ENCODE measurements at regions not wholly inside any gene's neighbourhood (a gene's known extent, or its start where the extent isn't known, plus 50 kb on each side); places are given as distances from the start of the nearest gene placed in this dataset.

DNA sequence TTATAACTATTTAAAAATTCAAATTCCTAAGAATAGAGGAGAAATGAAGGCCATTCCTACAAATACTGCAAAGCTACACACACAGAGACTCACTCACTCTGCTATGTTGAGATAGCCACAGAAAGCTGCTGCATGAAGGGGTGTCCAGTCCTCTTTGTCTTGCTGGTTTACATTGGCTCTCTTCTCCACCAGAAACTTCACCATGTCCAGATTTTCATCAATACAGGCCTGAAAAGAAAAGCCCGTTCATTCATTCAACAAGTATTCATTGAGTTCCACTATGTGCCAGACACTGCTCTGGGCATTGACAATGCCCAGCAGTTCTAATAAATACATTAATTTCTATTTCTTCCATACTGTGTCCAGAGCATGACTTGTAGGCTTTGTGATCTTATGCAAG is 732.3 kb downstream of the CDY1 start (continued):
- TF ChIP-seq, protein P1, sequence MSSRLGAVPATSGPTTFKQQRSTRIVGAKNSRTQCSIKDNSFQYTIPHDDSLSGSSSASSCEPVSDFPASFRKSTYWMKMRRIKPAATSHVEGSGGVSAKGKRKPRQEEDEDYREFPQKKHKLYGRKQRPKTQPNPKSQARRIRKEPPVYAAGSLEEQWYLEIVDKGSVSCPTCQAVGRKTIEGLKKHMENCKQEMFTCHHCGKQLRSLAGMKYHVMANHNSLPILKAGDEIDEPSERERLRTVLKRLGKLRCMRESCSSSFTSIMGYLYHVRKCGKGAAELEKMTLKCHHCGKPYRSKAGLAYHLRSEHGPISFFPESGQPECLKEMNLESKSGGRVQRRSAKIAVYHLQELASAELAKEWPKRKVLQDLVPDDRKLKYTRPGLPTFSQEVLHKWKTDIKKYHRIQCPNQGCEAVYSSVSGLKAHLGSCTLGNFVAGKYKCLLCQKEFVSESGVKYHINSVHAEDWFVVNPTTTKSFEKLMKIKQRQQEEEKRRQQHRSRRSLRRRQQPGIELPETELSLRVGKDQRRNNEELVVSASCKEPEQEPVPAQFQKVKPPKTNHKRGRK (tag; IDR thresholded peaks at IDR 0.05) = no peak
- TF ChIP-seq SAFB (IDR thresholded peaks at IDR 0.05; ENCODE audit: borderline replicate concordance, low read depth, low read length) (no peak), SMARCE1 (IDR thresholded peaks at IDR 0.05) (no peak), E2F3 (CRISPR knock-in tag; IDR thresholded peaks at IDR 0.05) (no peak)
- TF ChIP-seq, protein P2, sequence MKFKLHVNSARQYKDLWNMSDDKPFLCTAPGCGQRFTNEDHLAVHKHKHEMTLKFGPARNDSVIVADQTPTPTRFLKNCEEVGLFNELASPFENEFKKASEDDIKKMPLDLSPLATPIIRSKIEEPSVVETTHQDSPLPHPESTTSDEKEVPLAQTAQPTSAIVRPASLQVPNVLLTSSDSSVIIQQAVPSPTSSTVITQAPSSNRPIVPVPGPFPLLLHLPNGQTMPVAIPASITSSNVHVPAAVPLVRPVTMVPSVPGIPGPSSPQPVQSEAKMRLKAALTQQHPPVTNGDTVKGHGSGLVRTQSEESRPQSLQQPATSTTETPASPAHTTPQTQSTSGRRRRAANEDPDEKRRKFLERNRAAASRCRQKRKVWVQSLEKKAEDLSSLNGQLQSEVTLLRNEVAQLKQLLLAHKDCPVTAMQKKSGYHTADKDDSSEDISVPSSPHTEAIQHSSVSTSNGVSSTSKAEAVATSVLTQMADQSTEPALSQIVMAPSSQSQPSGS (CRISPR knock-in tag; IDR thresholded peaks at IDR 0.05) = no peak
- TF ChIP-seq, protein P3, sequence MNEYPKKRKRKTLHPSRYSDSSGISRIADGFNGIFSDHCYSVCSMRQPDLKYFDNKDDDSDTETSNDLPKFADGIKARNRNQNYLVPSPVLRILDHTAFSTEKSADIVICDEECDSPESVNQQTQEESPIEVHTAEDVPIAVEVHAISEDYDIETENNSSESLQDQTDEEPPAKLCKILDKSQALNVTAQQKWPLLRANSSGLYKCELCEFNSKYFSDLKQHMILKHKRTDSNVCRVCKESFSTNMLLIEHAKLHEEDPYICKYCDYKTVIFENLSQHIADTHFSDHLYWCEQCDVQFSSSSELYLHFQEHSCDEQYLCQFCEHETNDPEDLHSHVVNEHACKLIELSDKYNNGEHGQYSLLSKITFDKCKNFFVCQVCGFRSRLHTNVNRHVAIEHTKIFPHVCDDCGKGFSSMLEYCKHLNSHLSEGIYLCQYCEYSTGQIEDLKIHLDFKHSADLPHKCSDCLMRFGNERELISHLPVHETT (CRISPR knock-in tag; conservative IDR thresholded peaks at IDR 0.05 in 1 of 2, IDR thresholded peaks at IDR 0.05 in 1 of 2) = no peak
- TF ChIP-seq, protein P4, sequence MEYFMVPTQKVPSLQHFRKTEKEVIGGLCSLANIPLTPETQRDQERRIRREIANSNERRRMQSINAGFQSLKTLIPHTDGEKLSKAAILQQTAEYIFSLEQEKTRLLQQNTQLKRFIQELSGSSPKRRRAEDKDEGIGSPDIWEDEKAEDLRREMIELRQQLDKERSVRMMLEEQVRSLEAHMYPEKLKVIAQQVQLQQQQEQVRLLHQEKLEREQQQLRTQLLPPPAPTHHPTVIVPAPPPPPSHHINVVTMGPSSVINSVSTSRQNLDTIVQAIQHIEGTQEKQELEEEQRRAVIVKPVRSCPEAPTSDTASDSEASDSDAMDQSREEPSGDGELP (CRISPR knock-in tag; IDR thresholded peaks at IDR 0.05; ENCODE audit: borderline replicate concordance) = no peak
- TF ChIP-seq, protein P5, sequence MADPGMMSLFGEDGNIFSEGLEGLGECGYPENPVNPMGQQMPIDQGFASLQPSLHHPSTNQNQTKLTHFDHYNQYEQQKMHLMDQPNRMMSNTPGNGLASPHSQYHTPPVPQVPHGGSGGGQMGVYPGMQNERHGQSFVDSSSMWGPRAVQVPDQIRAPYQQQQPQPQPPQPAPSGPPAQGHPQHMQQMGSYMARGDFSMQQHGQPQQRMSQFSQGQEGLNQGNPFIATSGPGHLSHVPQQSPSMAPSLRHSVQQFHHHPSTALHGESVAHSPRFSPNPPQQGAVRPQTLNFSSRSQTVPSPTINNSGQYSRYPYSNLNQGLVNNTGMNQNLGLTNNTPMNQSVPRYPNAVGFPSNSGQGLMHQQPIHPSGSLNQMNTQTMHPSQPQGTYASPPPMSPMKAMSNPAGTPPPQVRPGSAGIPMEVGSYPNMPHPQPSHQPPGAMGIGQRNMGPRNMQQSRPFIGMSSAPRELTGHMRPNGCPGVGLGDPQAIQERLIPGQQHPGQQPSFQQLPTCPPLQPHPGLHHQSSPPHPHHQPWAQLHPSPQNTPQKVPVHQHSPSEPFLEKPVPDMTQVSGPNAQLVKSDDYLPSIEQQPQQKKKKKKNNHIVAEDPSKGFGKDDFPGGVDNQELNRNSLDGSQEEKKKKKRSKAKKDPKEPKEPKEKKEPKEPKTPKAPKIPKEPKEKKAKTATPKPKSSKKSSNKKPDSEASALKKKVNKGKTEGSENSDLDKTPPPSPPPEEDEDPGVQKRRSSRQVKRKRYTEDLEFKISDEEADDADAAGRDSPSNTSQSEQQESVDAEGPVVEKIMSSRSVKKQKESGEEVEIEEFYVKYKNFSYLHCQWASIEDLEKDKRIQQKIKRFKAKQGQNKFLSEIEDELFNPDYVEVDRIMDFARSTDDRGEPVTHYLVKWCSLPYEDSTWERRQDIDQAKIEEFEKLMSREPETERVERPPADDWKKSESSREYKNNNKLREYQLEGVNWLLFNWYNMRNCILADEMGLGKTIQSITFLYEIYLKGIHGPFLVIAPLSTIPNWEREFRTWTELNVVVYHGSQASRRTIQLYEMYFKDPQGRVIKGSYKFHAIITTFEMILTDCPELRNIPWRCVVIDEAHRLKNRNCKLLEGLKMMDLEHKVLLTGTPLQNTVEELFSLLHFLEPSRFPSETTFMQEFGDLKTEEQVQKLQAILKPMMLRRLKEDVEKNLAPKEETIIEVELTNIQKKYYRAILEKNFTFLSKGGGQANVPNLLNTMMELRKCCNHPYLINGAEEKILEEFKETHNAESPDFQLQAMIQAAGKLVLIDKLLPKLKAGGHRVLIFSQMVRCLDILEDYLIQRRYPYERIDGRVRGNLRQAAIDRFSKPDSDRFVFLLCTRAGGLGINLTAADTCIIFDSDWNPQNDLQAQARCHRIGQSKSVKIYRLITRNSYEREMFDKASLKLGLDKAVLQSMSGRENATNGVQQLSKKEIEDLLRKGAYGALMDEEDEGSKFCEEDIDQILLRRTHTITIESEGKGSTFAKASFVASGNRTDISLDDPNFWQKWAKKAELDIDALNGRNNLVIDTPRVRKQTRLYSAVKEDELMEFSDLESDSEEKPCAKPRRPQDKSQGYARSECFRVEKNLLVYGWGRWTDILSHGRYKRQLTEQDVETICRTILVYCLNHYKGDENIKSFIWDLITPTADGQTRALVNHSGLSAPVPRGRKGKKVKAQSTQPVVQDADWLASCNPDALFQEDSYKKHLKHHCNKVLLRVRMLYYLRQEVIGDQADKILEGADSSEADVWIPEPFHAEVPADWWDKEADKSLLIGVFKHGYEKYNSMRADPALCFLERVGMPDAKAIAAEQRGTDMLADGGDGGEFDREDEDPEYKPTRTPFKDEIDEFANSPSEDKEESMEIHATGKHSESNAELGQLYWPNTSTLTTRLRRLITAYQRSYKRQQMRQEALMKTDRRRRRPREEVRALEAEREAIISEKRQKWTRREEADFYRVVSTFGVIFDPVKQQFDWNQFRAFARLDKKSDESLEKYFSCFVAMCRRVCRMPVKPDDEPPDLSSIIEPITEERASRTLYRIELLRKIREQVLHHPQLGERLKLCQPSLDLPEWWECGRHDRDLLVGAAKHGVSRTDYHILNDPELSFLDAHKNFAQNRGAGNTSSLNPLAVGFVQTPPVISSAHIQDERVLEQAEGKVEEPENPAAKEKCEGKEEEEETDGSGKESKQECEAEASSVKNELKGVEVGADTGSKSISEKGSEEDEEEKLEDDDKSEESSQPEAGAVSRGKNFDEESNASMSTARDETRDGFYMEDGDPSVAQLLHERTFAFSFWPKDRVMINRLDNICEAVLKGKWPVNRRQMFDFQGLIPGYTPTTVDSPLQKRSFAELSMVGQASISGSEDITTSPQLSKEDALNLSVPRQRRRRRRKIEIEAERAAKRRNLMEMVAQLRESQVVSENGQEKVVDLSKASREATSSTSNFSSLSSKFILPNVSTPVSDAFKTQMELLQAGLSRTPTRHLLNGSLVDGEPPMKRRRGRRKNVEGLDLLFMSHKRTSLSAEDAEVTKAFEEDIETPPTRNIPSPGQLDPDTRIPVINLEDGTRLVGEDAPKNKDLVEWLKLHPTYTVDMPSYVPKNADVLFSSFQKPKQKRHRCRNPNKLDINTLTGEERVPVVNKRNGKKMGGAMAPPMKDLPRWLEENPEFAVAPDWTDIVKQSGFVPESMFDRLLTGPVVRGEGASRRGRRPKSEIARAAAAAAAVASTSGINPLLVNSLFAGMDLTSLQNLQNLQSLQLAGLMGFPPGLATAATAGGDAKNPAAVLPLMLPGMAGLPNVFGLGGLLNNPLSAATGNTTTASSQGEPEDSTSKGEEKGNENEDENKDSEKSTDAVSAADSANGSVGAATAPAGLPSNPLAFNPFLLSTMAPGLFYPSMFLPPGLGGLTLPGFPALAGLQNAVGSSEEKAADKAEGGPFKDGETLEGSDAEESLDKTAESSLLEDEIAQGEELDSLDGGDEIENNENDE (IDR thresholded peaks at IDR 0.05; ENCODE audit: low read depth, low read length) = no peak

Measured in K562 (cell line).